Fibroblast of skin of left biceps (primary cell): ENCODE measurements at regions not wholly inside any gene's neighbourhood (a gene's known extent, or its start where the extent isn't known, plus 50 kb on each side); places are given as distances from the start of the nearest gene placed in this dataset.
"Not testable (repeated sequence)": the region's sequence is repeated elsewhere in the genome, so short reads cannot be mapped to it uniquely, and the experiment has no call there.

Experiments
- DNase-seq, 2 experiments: peaks; one replicate each; pipeline ENCODE4 v3.0.0-alpha.2; 2013; ENCODE audit warnings: low read depth in 2 of 2

GRCh38 chr7:68697796-68698280 is 900.4 kb upstream of the AUTS2 start:
- peak; percentile 75 to 81 for DNase-seq

DNA sequence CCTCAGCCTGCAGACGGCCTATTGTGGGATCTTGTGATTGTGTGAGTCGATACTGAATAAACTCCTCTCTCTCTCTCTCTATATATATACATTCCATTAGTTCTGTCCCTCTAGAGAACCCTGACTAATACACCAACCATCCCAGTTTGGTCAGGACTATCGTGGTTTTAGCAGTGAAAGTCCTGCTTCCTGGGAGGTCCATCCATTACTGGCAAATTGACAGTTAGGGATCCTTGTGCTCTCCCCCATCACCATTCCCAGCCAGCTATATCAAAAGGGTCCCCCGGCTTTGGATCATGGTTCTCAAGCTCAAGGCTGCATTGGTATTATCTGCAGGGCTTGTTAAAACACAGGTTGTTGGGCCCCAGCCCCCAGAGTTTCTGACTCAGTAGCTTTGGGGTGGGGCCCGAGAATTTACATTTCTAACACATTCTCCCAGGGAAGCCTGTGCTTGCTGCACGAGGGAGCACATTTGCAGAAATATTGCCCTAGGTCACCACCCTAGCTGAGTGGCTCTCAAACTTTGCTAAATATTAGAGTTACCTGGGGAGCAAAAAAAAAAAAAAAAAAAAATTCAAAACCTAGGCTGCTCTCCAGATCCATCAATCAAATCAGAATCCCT is 899.1 kb upstream of the AUTS2 start:
- DNase-seq: peak; percentile 97 to 98

- DNase-seq: no peak
Observed at GRCh38 chr7:68700414-68700813, 897.9 kb upstream of the AUTS2 start.

GRCh38 chr7:68706291-68706690 is 892.0 kb upstream of the AUTS2 start:
- DNase-seq: peak; percentile 93

DNA sequence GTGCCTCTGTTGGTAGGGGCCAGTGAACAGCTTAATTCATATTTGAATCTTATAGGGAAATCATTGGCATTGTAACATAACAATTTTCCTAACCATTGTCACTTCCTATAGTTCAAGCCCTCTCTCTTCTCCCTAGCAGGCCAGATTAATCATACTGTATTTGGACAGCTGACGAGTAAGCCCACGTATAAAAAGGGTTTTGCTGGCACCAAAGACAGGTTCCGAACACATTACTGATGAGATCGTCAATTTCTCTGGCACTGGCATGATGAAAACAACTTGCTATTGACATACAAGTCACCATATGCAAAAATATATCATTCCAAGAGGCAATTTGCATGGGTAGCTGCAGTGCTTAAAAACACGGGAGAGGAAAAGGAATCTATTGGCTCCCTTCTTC is 891.1 kb upstream of the AUTS2 start:
- DNase-seq: no peak

GRCh38 chr7:68707958-68708357 is 890.3 kb upstream of the AUTS2 start:
- DNase-seq: no peak

- DNase-seq: no peak
Observed at GRCh38 chr7:68712956-68713495, 885.2 kb upstream of the AUTS2 start.

- not testable (repeated sequence) for DNase-seq
Observed at GRCh38 chr7:68714135-68714534, 884.1 kb upstream of the AUTS2 start.

DNA sequence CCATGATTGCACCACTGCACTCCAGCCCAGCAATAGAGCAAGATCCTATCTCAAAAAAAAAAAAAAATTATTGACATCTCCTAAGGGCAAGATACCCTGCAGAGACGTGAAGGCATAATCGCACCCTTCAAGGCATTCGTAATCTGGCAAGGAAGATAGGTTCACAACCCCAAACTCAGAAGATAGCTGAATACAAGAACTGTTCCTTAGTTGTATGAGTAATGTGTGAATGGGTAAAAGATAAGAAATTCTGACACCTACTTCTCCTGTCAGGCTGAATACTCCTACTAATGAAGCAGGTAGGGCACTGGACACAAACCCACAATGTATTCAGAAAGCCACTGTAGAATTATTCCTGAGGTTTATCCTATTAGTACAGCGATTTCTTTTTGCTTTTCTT is 882.4 kb upstream of the AUTS2 start:
- no peak for DNase-seq

GRCh38 chr7:68717176-68717575 is 881.1 kb upstream of the AUTS2 start:
- DNase-seq: no peak

- no peak for DNase-seq
Observed at GRCh38 chr7:68718097-68718551, 880.2 kb upstream of the AUTS2 start.

DNA sequence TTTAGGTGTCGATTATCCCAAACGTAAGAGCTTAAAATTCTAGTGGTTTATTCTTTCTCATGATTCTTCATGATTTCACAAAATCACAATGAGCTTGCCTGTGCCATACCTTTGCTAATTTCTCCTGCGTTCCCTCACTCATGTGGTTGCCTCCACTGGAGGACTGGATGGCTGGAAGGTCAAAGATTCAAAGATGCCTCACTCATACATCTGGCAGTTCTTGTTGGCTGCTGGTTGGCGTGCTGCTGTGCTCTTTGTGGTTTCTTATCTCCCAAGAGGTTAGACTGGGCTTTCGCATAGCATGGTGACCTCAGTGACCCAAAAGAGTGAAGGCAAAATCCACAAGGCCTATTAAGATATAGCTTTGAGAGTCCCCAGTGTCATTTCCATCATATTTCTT is 877.6 kb upstream of the AUTS2 start:
- DNase-seq: peak in 1 of 2 experiments; percentile 20

DNA sequence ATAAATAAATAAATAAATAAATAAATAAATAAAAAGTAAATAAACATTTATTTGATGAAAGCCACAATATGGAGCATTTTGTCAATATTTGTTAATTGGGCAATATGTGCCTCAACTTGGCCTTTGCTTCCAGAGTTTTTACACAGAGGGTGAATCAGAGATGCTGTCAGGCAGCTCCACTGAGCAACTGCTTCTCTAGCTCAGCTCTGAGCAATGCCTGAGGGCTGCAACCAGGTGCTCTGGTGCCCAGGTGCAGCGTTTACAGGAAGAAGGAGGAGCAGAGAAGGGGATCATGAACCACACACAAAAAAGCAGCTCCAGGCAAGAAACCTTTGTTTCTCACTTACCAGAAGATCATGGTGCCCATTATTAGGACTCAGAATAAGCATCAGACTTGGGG is 876.2 kb upstream of the AUTS2 start:
- DNase-seq: no peak

DNA sequence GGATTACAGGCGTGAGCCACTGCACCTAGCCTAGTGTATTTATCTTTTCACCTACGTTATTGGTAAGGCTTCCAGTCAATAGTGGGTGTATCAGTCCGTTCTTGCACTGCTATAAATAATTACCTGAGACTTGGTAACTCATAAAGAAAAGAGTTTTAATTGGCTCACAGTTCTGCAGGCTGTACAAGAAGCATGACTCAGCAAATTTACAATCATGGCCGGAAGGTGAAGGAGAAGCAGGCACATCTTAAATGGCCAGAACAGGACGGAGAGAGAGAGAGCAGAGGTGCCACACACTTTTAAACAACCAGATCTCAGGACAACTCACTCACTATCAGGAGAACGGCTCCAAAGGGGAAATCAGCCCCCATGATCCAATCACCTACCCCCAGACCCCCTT is 873.3 kb upstream of the AUTS2 start:
- no peak for DNase-seq

DNA sequence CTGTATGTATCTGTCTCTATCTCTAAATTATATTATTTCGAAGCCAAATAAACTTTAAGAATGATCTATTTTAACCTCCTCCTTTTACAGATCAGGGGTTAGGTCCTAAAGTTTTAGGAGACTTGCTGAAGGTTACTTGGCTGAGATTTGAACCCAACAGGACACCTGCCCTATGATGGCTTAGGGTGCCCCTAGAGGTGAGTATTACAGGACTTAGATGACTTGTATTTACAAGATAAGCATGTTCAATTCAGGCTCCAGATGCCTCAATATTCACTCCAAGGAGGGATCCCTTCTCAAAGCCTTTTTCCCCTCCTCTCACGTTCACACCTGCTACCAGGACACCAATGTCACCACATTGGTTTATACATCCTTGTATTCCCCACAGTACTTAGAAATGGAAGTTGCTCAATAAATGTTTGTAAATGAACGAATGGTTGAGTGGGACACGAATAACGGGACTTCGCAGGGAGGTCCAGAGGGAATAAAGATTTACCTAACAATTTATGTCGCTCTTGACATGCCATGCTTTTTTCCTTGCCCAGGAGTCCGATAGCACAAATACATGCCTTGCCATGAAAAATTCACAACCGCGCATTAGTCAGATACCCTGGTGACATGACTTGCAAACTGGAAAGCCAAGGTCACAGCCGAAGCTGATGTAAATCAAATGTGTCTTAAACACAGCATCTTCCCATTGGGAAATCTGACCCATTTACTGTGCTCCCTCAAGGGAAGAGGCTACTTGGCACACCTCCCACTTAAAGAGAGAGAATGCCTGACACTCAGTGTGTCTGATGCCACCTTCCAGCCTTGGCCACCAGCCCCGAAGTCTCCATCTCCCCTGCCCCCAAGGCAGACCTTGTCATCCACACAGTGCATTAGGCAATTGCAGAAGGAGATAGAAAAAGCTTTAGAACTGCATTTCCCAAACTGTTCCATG is 872.2 kb upstream of the AUTS2 start:
- DNase-seq: no peak

GRCh38 chr7:68728720-68729119 is 869.6 kb upstream of the AUTS2 start:
- not testable (repeated sequence) for DNase-seq

- DNase-seq: no peak
Observed at GRCh38 chr7:68729371-68729770, 868.9 kb upstream of the AUTS2 start.

GRCh38 chr7:68730194-68730593 is 868.1 kb upstream of the AUTS2 start:
- DNase-seq: no peak

DNA sequence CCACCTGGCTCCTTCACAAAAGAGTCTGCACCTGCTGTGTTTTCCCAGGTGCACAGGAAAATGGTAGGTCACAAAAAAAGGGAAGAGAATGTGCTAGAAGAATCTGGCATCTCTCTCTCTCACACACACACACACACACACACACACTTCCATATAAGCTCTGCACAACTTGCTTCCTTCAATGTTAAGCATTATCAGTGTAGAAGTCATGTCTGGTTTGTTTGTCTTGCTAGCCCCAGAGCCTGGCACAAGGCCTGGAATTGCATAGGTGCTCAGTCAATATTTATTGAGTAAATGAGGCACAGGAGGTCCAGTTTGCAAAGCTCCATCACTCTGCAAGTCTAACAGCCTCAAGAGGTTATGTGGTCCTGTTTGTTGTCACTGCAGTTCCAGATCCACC is 867.3 kb upstream of the AUTS2 start:
- DNase-seq: no peak

DNA sequence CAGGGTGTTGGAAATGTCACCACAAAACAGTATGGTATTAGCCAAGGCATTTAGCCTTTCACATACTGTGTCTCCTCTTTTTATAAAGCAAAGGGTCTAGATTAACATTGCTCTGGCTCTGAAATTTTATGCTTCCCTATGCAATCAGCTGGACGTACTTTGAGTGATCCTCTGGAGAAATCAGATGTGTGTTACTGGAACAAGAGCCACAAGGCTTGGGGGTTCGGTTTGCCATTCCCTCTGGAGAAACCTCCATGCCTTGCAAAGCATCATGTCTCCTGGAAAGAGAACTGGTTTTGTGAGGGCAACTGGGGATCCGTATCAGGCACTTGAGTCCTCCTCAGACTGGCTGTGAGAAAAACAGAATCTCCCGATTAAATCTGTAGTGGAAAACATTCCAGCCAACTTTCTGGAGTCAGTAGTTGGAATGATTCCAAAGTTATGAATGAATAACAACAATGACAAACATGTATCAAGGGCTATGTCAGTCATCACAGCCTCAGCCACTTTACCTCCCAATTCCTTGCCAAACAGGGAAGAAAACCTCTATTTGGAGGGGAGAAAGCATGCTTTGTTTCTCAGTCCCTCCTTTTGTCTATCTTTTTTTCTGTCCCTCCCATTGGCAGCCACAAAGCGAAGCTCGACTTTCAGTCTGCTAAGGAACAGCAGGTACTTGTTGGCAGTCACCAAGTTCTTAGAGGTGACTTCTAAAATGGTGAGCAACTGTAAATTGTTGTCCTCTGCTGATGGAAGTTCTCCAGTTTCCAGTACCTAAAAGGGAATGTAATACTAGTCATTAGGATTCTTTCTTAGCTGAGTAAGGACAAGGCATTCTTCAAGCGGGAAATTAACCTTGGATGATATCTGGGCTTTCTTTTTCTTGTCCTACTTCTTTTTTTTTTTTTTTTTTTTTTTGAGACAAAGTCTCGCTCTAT is 864.8 kb upstream of the AUTS2 start:
- DNase-seq: no peak

DNA sequence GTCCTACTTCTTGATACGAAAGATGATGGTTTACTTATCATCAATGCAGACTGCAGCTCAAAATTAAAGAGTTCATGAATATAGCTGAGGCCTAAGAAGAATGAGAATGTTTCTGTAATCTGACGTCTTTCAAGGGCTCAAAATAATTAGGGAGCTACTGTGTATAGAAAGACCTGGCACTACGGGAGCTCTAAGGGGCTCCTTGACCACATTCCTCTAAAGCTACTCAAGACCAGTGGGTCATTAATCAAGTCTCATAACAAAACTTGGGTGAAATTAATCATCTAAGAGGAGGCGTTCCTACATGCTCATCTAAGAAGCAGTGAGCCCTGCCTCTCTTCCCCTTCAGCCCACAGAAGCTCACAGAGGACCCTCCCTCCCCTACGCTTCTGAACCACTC is 863.8 kb upstream of the AUTS2 start:
- no peak for DNase-seq

GRCh38 chr7:68739306-68739705 is 859.0 kb upstream of the AUTS2 start:
- no peak for DNase-seq
